ENCODE measurements at regions not wholly inside any gene's neighbourhood (a gene's known extent, or its start where the extent isn't known, plus 50 kb on each side); places are given as distances from the start of the nearest gene placed in this dataset.

DNA sequence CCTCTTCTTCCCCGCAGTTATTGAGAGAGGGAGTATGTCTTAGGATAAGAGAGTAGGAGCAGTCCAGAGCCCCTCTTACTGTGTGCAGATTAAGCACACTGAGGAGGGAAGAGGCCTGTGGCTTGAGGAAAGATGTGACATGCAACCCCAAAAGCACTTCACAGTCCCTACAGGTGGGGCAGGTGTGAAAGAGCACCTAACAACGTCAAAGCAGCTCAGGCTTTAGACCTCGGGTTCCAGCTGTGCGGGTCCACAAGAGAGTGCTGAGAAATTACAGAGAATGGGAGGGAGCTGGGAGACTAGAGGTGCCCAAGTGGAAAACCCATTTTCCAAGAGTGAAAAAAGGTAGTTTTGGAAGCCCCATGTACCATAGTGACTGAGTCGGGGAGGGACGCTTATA lies 127.6 kb downstream of the SLC25A47 start (continued):
- TF ChIP-seq, protein P1, sequence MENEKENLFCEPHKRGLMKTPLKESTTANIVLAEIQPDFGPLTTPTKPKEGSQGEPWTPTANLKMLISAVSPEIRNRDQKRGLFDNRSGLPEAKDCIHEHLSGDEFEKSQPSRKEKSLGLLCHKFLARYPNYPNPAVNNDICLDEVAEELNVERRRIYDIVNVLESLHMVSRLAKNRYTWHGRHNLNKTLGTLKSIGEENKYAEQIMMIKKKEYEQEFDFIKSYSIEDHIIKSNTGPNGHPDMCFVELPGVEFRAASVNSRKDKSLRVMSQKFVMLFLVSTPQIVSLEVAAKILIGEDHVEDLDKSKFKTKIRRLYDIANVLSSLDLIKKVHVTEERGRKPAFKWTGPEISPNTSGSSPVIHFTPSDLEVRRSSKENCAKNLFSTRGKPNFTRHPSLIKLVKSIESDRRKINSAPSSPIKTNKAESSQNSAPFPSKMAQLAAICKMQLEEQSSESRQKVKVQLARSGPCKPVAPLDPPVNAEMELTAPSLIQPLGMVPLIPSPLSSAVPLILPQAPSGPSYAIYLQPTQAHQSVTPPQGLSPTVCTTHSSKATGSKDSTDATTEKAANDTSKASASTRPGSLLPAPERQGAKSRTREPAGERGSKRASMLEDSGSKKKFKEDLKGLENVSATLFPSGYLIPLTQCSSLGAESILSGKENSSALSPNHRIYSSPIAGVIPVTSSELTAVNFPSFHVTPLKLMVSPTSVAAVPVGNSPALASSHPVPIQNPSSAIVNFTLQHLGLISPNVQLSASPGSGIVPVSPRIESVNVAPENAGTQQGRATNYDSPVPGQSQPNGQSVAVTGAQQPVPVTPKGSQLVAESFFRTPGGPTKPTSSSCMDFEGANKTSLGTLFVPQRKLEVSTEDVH (IDR thresholded peaks at IDR 0.05; ENCODE audit: low read depth, partially characterized antibody): no peak
- TF ChIP-seq PURB (CRISPR knock-in tag; IDR thresholded peaks at IDR 0.05; ENCODE audit: low read depth): no peak

DNA sequence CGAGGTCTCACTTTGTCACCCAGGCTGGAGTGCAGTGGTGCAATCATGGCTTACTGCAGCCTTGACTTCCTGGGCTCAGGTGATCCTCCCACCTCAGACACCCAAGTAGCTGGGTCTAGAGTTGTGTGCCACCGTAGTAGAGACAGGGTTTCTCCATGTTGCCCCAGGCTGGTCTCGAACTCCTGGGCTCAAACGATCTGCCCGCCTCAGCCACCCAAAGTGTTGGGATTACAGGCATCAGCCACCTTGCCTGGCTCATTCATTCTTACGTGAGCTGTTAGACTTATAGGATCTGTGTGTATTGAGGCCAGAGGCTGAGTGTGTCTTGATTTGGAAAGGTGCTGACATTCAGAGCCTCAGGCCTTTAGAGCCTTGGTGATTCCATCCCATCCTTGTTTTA lies 128.1 kb downstream of the SLC25A47 start:
- Histone ChIP-seq H3K9ac (ENCODE audit: insufficient read depth in 1 of 2, low read depth in 2 of 2, low read length in 2 of 2) (no peak overlapping the region), H3K79me2 (ENCODE audit: control insufficient read depth, insufficient read depth, low read length) (no peaks in the 10 kb centered on the region), H2AFZ (ENCODE audit: low read depth, low read length) (no peak overlapping the region), H3K9me1 (ENCODE audit: control insufficient read depth, insufficient read depth, low read length) (no peaks in the 10 kb centered on the region), H3K27ac (ENCODE audit: extremely low read depth, low read depth, low read length) (no peak overlapping the region), H3K4me1 (replicated peaks in 1 of 2; ENCODE audit: control insufficient read depth in 2 of 2, insufficient read depth in 2 of 2, low read length in 2 of 2) (peaks cover 0 to 5% of the 10 kb centered on the region in 2 experiments; a peak in 3 of 5 replicates), H3K9me3 (replicated peaks; ENCODE audit: control insufficient read depth, insufficient read depth, low read depth, low read length) (no peaks in the 10 kb centered on the region), H3K27me3 (ENCODE audit: control insufficient read depth in 2 of 2, insufficient read depth in 2 of 2, low read length in 2 of 2) (no peaks in the 10 kb centered on the region), H3K4me3 (no peak overlapping the region), H4K20me1 (replicated peaks; ENCODE audit: control insufficient read depth, insufficient read depth, low read length) (peaks cover 4% of the 10 kb centered on the region; the same call in 1 of the 2 replicates), H3K4me2 (ENCODE audit: insufficient read depth, low read length) (no peak overlapping the region), H3K36me3 (ENCODE audit: control insufficient read depth, insufficient read depth, low read length) (no peaks in the 10 kb centered on the region)
- CTCF ChIA-PET (ENCODE audit: low intra/inter-chr PET ratio): no interaction called here
- FAIRE-seq (no peak), DNase-seq (ENCODE audit: extremely low read depth in 1 of 4, low spot score in 3 of 4) (no peak), ATAC-seq (no peak)
- in situ Hi-C loops (cut with MboI): no loop called here
- no TSS peak for BruUV-seq (replicated peaks)
- TF ChIP-seq, protein P2, sequence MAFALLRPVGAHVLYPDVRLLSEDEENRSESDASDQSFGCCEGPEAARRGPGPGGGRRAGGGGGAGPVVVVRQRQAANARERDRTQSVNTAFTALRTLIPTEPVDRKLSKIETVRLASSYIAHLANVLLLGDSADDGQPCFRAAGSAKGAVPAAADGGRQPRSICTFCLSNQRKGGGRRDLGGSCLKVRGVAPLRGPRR (CRISPR knock-in tag; IDR thresholded peaks at IDR 0.05): no peak
- TF ChIP-seq FOXM1 (IDR thresholded peaks at IDR 0.05; ENCODE audit: low read depth) (no peak), FOXM1 (CRISPR knock-in tag; IDR thresholded peaks at IDR 0.05; ENCODE audit: low read depth) (no peak), SPI1 (IDR thresholded peaks at IDR 0.05; ENCODE audit: borderline replicate concordance, low read depth, low read length) (no peak), ZSCAN29 (IDR thresholded peaks at IDR 0.05) (no peak), SOX6 (IDR thresholded peaks at IDR 0.05) (no peak), TAF7 (tag; IDR thresholded peaks at IDR 0.05) (no peak), SMARCE1 (IDR thresholded peaks at IDR 0.05) (no peak), HMG20A (CRISPR knock-in tag; conservative IDR thresholded peaks at IDR 0.05) (no peak)
- TF ChIP-seq, protein P3, sequence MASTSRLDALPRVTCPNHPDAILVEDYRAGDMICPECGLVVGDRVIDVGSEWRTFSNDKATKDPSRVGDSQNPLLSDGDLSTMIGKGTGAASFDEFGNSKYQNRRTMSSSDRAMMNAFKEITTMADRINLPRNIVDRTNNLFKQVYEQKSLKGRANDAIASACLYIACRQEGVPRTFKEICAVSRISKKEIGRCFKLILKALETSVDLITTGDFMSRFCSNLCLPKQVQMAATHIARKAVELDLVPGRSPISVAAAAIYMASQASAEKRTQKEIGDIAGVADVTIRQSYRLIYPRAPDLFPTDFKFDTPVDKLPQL (IDR thresholded peaks at IDR 0.05; ENCODE audit: extremely low read depth, insufficient read length): no peak
- POLR2A ChIA-PET: no interaction called here
- intact Hi-C loops (cut with micrococcal nuclease): no loop called here
- 48% methylated on average over 5 of the region's 6 CpGs for WGBS (ENCODE audit: insufficient coverage, low coverage, missing lambda C conversion rate)
